Brain microvascular endothelial cell (primary cell): ENCODE measurements at regions not wholly inside any gene's neighbourhood (a gene's known extent, or its start where the extent isn't known, plus 50 kb on each side); places are given as distances from the start of the nearest gene placed in this dataset.

Source experiments
- DNase-seq: peaks from one replicate; pipeline ENCODE4 v3.0.0-alpha.2; 2020
- H3K27ac ChIP-seq: fragments of 250-450 bp; sonication (Bioruptor Pico); 2 replicates; pipeline ENCODE4 v1.5.1; 2020; ENCODE audit warnings: mild to moderate bottlenecking, moderate library complexity
- H3K27me3 ChIP-seq: fragments of 250-450 bp; sonication (Bioruptor Pico); replicated peaks from 2 replicates; pipeline ENCODE4 v1.5.1; 2020; ENCODE audit warnings: mild to moderate bottlenecking
- H3K36me3 ChIP-seq: fragments of 250-450 bp; sonication (Bioruptor Pico); replicated peaks from 2 replicates; pipeline ENCODE4 v1.5.1; 2020; ENCODE audit warnings: mild to moderate bottlenecking
- H3K4me3 ChIP-seq: 2 replicates; pipeline ENCODE4 v1.5.1; 2011; ENCODE audit warnings: low read depth, mild to moderate bottlenecking, control low read depth, low read length, moderate library complexity
- in situ Hi-C: cut with HindIII; loops from 2 replicates; pipeline ENCODE4 v1.10.0; 2017; ENCODE audit warnings: low sequenced_read_pairs, low pct_ligation_motif_present
- TF ChIP-seq, protein P1 (sequence below): IDR thresholded peaks from 2 replicates; pipeline ENCODE4 v1.5.1; 2011; ENCODE audit warnings: low read depth, mild to moderate bottlenecking, moderate library complexity, low read length, control low read depth, inconsistent platforms; ENCODE audit errors: missing control alignments

- in situ Hi-C loops = no loop called here
- Histone ChIP-seq H3K4me3 (no peak overlapping the region), H3K36me3 (no peaks in the 10 kb centered on the region), H3K27ac (no peak overlapping the region), H3K27me3 (no peaks in the 10 kb centered on the region)
- TF ChIP-seq, protein P1, sequence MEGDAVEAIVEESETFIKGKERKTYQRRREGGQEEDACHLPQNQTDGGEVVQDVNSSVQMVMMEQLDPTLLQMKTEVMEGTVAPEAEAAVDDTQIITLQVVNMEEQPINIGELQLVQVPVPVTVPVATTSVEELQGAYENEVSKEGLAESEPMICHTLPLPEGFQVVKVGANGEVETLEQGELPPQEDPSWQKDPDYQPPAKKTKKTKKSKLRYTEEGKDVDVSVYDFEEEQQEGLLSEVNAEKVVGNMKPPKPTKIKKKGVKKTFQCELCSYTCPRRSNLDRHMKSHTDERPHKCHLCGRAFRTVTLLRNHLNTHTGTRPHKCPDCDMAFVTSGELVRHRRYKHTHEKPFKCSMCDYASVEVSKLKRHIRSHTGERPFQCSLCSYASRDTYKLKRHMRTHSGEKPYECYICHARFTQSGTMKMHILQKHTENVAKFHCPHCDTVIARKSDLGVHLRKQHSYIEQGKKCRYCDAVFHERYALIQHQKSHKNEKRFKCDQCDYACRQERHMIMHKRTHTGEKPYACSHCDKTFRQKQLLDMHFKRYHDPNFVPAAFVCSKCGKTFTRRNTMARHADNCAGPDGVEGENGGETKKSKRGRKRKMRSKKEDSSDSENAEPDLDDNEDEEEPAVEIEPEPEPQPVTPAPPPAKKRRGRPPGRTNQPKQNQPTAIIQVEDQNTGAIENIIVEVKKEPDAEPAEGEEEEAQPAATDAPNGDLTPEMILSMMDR = no peak
- DNase-seq = no peak
Observed at GRCh38 chr20:43389839-43390626, 67.7 kb upstream of the SRSF6 start.

- no peak overlapping the region for H3K4me3 ChIP-seq
- in situ Hi-C loops = no loop called here
- no peak for DNase-seq
Observed at GRCh38 chr20:43389211-43389610, 68.5 kb upstream of the SRSF6 start.

GRCh38 chr20:43388268-43389002, 69.3 kb upstream of the SRSF6 start:
- H3K4me3 ChIP-seq = no peak overlapping the region
- DNase-seq = peak; percentile 1
- no peak overlapping the region for H3K27ac ChIP-seq
- no peaks in the 10 kb centered on the region for H3K27me3 ChIP-seq
- no peaks in the 10 kb centered on the region for H3K36me3 ChIP-seq
- in situ Hi-C loops = no loop called here
- TF ChIP-seq, protein P1 = no peak

More at GRCh38 chr20:43389211-43389610, 68.5 kb upstream of the SRSF6 start:
- Histone ChIP-seq H3K27me3 (no peaks in the 10 kb centered on the region), H3K36me3 (no peaks in the 10 kb centered on the region), H3K27ac (no peak overlapping the region)
- TF ChIP-seq, protein P1 = no peak

DNA sequence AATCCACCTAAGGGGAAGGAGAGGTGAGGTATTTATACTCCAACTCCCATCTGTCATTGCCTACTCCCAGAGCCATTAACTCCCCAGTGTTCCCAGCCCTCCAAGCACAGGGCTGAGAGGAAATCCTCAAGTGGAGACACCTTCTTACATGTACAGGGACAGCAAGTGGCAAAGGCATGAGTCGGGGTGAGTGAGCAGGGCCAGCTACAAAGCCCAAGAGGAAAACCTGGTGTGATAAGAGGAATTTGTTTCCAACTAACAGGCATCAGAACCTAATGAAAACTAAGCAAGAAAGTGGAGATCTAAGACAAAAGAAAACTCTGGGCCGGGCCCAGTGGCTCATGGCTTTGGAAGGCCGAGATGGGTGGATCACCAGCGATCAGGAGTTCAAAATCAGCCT, 70.0 kb upstream of the SRSF6 start:
- in situ Hi-C loops = no loop called here
- H3K36me3 ChIP-seq = no peaks in the 10 kb centered on the region
- H3K4me3 ChIP-seq = no peak overlapping the region
- no peaks in the 10 kb centered on the region for H3K27me3 ChIP-seq
- H3K27ac ChIP-seq = no peak overlapping the region
- DNase-seq = no peak
- TF ChIP-seq, protein P1 = no peak

- TF ChIP-seq, protein P1 = no peak
- no peaks in the 10 kb centered on the region for H3K27me3 ChIP-seq
- no peak overlapping the region for H3K27ac ChIP-seq
- no peak for DNase-seq
- H3K36me3 ChIP-seq = no peaks in the 10 kb centered on the region
- in situ Hi-C loops = no loop called here
- H3K4me3 ChIP-seq = no peak overlapping the region
Observed at GRCh38 chr20:43386878-43387277, 70.8 kb upstream of the SRSF6 start.
